AG10803 (cell line): ENCODE measurements at regions not wholly inside any gene's neighbourhood (a gene's known extent, or its start where the extent isn't known, plus 50 kb on each side); places are given as distances from the start of the nearest gene placed in this dataset.

Experiments used
- DNase-seq: peaks from one replicate; pipeline ENCODE4 v3.0.0; 2010; ENCODE audit warnings: low read depth
- H3K4me3 ChIP-seq: 2 replicates; pipeline ENCODE4 v1.5.1; 2011; ENCODE audit warnings: mild to moderate bottlenecking, low read length, control low read depth
- CTCF ChIP-seq: conservative IDR thresholded peaks from 2 replicates; pipeline ENCODE4 v1.5.1; 2011; ENCODE audit warnings: mild to moderate bottlenecking, low read length, control low read depth, inconsistent platforms

DNA sequence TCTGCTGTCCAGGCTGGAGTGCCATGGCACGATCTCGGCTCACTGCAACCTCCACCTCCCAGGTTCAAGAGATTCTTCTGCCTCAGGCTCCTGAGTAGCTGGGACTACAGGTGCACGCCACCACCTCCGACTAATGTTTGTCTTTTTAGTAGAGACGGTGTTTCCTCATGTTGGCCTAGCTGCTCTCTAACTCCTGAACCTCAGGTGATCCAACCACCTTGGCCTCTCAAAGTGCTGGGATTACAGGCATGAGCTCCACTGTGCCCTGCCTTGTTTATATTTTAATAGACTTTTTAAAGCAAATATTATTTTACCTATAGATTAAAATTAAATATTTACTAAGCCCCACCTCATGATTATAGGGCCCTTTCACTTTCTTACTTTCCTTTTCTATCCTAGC is 483.2 kb upstream of the EPHA7 start:
- no peak overlapping the region for H3K4me3 ChIP-seq
- no peak for DNase-seq
- TF ChIP-seq CTCF: no peak

DNA sequence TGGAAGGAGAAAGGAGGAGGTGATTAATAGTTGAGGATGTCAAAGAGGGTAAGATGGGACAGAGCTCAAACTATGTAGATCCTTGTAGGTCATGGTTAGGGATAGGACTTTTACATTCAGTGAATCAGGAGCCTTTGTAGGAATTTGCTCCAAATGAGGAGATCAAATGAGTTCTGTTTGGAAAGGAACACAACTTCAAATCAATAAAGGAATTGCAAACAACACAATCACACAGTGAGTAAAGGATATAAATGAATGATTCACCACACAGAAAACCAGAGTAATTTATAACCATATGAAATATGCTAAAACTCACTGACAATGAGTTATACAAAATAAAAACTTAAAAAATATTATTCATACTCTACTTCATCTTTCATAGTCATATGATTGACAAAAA is 480.8 kb upstream of the EPHA7 start:
- no peak overlapping the region for H3K4me3 ChIP-seq
- no peak for DNase-seq
- no peak for TF ChIP-seq CTCF

- no peak overlapping the region for H3K4me3 ChIP-seq
- DNase-seq: no peak
- TF ChIP-seq CTCF: no peak
These were observed 476.7 kb upstream of the EPHA7 start for GRCh38 chr6:93896081-93896480.

DNA sequence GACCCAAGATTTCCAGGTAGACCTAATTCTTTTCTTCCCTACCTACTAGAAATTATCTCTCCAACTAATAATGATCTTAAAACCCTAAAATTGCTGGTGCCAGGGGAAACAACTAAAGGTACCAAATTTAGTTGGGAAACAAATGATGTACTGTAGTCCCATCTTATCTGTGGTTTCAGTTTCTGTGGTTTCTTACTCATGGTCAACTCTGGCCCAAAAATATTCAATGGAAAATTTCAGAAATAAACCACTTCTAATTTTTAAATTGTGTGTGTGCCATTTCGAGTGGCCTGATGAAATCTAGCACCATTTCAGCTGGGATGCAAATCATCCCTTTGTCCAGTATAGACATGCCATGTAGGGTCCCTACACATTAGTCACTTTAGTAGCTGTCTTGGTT is 475.2 kb upstream of the EPHA7 start:
- H3K4me3 ChIP-seq: no peak overlapping the region
- TF ChIP-seq CTCF: no peak
- DNase-seq: no peak

DNA sequence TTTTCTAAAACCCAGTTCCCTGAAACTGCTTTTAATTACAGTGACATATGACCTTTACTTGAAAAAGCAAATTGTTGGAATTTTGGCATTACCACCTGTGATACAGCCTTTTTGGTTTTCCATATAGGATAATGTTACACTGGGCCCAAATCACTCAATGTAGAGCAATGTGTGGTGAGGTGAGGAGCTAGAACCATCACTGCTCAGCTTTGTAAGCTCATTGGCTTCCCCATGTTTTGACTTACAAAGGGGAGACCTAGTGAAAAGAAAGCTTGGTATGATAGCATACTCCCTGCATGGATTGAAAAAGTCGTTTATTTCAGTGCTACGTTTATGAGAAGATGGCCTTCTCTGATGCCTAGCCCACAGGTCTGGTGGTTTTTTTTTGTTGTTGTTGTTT is 470.4 kb upstream of the EPHA7 start:
- no peak for DNase-seq
- H3K4me3 ChIP-seq: no peak overlapping the region
- no peak for TF ChIP-seq CTCF

DNA sequence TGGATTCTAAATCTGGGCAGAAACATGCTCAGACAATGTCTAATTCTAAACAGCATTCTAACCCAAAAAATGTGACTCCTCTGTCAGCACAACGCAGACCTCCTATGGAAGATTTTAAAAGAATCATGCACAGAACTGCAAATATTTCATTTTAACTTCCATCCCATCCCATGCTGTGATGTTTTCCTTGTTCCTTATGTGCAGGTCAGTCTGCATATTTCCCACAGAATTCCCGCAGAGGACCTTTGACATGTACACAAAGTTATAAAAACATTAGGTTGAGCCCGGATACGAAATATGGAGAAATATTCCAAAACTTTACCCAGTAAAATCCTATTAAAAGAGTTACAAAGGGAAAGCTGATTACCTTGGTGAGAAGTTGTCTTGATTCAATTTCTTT is 467.1 kb upstream of the EPHA7 start:
- no peak for TF ChIP-seq CTCF
- no peak overlapping the region for H3K4me3 ChIP-seq
- DNase-seq: no peak

DNA sequence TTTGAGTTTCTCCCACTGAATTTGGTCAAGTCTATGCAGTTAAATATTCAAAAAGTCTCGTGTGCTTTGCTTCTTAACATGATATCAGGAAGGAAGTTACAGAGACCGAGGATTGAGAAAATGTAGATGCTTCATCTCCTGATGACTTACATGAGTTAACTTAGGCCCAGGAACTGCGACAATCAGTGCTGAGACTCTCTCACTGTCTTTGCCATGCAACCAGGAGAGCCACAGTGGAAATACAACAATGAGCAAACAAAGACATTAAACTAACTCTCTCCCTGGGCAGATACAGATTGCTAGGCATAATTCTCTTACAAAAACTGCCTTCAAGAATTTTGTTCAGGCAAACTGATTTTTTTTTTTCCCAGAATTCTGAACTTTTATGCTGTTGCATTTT is 440.6 kb upstream of the EPHA7 start:
- no peak for TF ChIP-seq CTCF

More for the DNA sequence above, 440.6 kb upstream of the EPHA7 start:
- DNase-seq: no peak
- H3K4me3 ChIP-seq: no peak overlapping the region
